HG02938 (cell line): ENCODE measurements at regions not wholly inside any gene's neighbourhood (a gene's known extent, or its start where the extent isn't known, plus 50 kb on each side); places are given as distances from the start of the nearest gene placed in this dataset.
"Not testable (repeated sequence)": the region's sequence is repeated elsewhere in the genome, so short reads cannot be mapped to it uniquely, and the experiment has no call there.

ENCODE experiments used
- ATAC-seq: cut with Tn5 transposase; IDR thresholded peaks from one replicate; pipeline ENCODE4 v1.9.1; 2021; ENCODE audit warnings: mild to moderate bottlenecking, moderate library complexity; ENCODE audit not compliant: unreplicated experiment

- ATAC-seq, result no peak
Observed at GRCh38 chr6:144897441-144897921, 612.3 kb downstream of the UTRN start.

GRCh38 chr6:144898052-144898689, 613.0 kb downstream of the UTRN start:
- ATAC-seq, result no peak

GRCh38 chr6:144898741-144899140, 613.6 kb downstream of the UTRN start:
- no peak for ATAC-seq

GRCh38 chr6:144899161-144899560, 614.0 kb downstream of the UTRN start:
- no peak for ATAC-seq

- no peak for ATAC-seq
Observed at GRCh38 chr6:144901412-144901811, 616.3 kb downstream of the UTRN start.

GRCh38 chr6:144908004-144908403, 622.9 kb downstream of the UTRN start:
- ATAC-seq, result no peak

- ATAC-seq, result no peak
Observed at GRCh38 chr6:144909753-144910285, 624.7 kb downstream of the UTRN start.

GRCh38 chr6:144911322-144911721, 626.2 kb downstream of the UTRN start:
- no peak for ATAC-seq

- ATAC-seq, result no peak
Observed at GRCh38 chr6:144912474-144912873, 627.3 kb downstream of the UTRN start.

GRCh38 chr6:144918073-144918472, 632.9 kb downstream of the UTRN start:
- ATAC-seq, result no peak

- ATAC-seq, result no peak
Observed at GRCh38 chr6:144919560-144919959, 634.4 kb downstream of the UTRN start.

- ATAC-seq, result no peak
Observed at GRCh38 chr6:144920391-144920961, 635.3 kb downstream of the UTRN start.

- ATAC-seq, result no peak
Observed at GRCh38 chr6:144921206-144921975, 636.3 kb downstream of the UTRN start.

GRCh38 chr6:144922120-144922722, 637.1 kb downstream of the UTRN start:
- no peak for ATAC-seq

GRCh38 chr6:144922771-144923490, 637.8 kb downstream of the UTRN start:
- not testable (repeated sequence) for ATAC-seq

GRCh38 chr6:144923491-144923787, 638.3 kb downstream of the UTRN start:
- ATAC-seq, result not testable (repeated sequence)

- ATAC-seq, result no peak
Observed at GRCh38 chr6:144928847-144929246, 643.7 kb downstream of the UTRN start.

GRCh38 chr6:144929262-144929661, 644.1 kb downstream of the UTRN start:
- no peak for ATAC-seq

- peak; percentile 81 for ATAC-seq
Observed at GRCh38 chr6:144931172-144932035, 646.3 kb downstream of the UTRN start.

GRCh38 chr6:144932621-144933020, 647.5 kb downstream of the UTRN start:
- ATAC-seq, result no peak
